ENCODE measurements at regions not wholly inside any gene's neighbourhood (a gene's known extent, or its start where the extent isn't known, plus 50 kb on each side); places are given as distances from the start of the nearest gene placed in this dataset.
"Not testable (repeated sequence)": the region's sequence is repeated elsewhere in the genome, so short reads cannot be mapped to it uniquely, and the experiment has no call there.

GRCh38 chr20:30585244-30585796, 672.1 kb upstream of the DEFB115 start:
- DNase-seq (ENCODE audit: low read depth) = not testable (repeated sequence)

DNA sequence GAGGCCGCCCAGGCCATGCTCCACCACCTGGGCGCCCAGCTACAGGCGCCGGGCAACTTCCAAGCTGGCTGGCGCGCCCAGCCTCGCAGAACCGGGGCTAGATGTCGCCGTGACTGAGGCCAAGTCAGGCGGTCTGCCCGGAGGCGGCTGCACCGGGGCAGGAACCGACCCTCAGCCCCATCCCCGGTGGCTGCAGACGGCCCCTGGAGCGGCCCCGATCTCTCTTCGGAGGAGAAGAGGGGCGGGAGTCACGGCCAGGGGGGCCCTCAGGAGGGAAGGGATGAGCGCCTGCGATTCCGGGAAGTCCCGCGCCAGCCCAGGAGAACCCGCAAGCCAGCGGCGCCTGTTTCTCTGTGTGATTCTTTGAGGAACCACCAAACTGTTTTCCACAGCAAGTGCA, 671.3 kb upstream of the DEFB115 start:
- not testable (repeated sequence) for DNase-seq (ENCODE audit: low read depth)

- no peak for DNase-seq (ENCODE audit: low read depth)
Observed at GRCh38 chr20:30593572-30593971, 663.9 kb upstream of the DEFB115 start.

DNA sequence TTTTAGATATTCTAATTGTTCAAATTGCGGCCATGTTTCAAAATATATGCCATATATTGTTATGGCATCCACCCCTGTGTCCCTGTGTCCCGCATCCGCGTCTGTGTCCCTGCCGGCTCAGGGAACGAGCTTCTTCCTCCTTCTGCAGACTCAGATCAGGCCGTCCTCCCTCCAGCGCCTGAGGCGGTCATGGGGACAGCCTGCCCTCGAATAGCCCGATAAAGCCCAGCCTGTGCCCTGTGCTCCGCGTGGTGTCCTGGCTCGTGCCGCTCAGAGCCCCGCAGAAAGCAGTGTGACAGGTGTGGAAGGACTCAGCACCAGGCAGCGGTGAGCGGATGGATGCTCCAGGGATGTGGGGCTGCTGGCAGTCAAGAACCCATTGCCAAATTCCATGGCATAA, 663.4 kb upstream of the DEFB115 start:
- no peak for DNase-seq (ENCODE audit: low read depth)

DNA sequence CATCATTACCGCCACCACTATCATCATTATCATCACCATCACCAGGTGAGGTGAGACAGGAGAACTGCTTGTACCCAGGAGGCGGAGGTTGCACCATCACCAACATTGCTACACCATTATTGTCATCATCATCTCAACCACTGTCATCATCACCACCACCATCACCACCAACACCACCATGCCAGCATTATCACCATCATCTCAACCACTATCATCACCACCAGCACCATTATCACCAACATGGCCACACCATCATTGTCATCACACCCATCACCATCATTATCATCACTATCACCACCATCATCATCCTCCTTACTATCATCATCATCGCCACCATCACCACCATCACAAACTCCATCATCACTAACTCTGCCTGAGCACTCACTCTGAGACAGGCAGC, 661.8 kb upstream of the DEFB115 start:
- no peak for DNase-seq (ENCODE audit: low read depth)

- DNase-seq (ENCODE audit: low read depth) = not testable (repeated sequence)
Observed at GRCh38 chr20:30597429-30597828, 660.0 kb upstream of the DEFB115 start.

- no peak for DNase-seq (ENCODE audit: low read depth)
Observed at GRCh38 chr20:30598460-30599230, 658.8 kb upstream of the DEFB115 start.

- DNase-seq (ENCODE audit: low read depth) = no peak
Observed at GRCh38 chr20:30599990-30600389, 657.5 kb upstream of the DEFB115 start.

GRCh38 chr20:30601974-30602373, 655.5 kb upstream of the DEFB115 start:
- no peak for DNase-seq (ENCODE audit: low read depth)

- no peak for DNase-seq (ENCODE audit: low read depth)
Observed at GRCh38 chr20:30602424-30602823, 655.0 kb upstream of the DEFB115 start.

- no peak for DNase-seq (ENCODE audit: low read depth)
Observed at GRCh38 chr20:30606990-30607389, 650.5 kb upstream of the DEFB115 start.

DNA sequence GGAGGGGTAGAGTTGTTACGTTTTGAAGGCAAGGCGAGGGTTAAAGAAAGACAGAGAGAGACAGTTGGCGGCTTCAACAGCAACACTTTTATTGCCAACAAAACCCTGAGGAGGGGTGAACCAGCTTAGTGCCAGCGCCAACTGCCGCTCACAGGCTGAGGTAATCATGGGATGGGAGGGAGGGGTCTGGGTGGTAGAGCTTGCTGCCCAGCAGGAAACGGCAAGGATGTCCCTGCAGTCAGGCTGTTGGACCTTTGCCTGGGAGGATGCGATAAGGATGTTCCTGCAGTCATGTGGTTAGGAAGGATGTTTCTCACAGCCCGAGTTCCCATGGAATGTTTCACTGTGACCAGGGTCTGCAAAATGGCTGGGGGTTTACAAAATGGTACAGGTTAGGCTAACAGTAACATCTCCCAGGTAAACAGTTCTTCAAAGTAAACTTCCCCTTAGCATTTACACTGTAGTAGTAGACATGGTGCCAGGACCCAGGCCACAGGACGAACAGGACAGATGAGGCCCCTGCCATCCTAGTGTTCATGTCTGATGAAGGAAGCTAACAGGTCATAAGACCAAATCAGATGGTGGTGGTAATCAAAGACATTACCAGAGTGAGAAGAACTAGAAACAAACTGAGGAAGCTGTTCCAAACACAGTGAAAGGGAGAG, 647.3 kb upstream of the DEFB115 start:
- DNase-seq (ENCODE audit: low read depth) = no peak

- no peak for DNase-seq (ENCODE audit: low read depth)
Observed at GRCh38 chr20:30610751-30611150, 646.7 kb upstream of the DEFB115 start.

DNA sequence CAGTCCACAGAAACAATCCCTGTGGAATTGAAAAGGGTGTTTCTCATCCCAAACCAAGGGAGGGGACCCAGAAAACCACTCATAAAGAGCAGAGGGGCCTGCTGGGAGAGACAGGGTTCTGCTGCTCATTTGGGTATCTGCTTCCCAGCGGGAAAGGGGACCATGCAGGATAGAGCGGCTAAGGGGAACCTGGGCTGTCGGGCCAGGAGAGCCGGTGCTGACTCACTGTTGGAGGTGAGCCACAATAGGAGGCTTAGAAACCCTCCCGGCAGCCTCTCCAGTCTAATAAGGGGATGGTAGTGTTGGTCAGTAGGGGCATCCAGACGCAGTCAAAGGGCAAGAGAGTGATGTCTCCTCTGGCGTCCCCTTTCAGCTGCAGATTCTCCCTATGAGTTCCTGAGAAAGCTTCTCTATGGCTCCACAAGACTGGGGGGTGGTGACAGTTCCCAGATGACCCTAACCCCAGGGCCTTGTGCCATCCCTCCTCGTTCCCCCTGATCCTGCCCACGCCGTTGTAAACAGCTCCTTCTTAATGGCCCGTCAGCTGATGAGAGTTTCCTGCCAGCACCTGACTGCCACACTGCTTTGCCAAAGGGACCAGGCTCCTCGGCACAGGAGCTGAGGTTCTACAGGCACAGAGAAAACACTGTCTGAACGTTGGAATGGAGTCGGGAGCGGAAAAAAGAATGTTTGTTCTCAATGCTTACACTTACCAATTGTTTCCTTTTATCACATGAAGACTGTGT, 646.1 kb upstream of the DEFB115 start:
- no peak for DNase-seq (ENCODE audit: low read depth)

DNA sequence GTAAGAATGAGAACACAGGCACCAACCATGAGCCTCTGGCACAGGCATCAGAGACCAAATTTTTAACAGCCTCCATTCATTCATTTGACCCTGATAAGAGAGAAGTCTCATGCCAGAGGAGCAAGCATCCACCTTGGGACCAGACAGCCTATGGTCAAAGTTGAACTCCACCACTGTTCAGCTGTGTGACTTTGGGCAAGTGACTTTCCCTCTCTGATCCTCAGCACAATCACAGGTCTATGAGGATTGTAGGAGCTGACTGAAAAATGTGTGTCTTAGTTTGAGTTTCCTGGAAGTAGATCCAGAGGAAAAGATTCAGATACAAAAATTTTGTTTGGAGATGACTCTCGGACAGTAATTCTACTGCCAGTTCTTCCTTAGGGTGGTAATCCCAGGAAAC, 645.1 kb upstream of the DEFB115 start:
- DNase-seq (ENCODE audit: low read depth) = no peak

DNA sequence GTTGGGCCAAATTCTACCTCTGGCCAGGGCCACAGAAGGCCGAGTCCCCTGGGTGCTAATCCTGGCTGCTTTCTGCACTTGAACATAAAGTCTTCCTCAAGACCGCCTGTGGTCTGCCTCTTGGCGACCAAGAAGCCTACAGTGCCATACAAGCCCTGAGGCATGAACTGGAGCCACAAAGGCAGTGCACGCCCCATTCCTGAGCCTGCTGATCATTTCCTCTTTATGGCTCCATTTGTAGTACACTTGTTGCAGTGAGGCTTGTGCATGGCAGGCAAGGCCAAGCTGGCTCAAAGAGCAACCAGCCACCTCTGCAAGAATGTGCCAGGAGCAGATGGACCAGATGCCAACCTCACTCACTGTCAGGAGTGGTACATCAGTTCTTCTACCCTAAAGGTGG, 636.1 kb upstream of the DEFB115 start:
- DNase-seq (ENCODE audit: low read depth) = peak; percentile 4

DNA sequence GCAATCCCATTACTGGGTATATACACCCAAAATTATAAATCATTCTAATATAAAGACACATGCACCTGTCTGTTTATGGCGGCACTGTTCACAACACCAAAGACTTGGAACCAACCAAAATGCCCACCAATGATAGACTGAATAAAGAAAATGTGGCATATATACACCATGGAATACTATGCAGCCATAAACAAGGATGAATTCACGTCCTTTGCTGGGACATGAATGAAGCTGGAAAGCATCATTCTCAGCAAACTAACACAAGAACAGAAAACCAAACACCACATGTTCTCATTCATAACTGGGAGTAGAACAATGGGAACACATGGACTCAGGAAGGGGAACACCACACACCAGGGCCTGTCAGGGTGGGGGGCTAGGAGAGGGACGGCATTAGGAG, 633.2 kb upstream of the DEFB115 start:
- DNase-seq (ENCODE audit: low read depth) = not testable (repeated sequence)

GRCh38 chr20:30629376-30629775, 628.1 kb upstream of the DEFB115 start:
- not testable (repeated sequence) for DNase-seq (ENCODE audit: low read depth)

GRCh38 chr20:30630761-30631160, 626.7 kb upstream of the DEFB115 start:
- DNase-seq (ENCODE audit: low read depth) = no peak

DNA sequence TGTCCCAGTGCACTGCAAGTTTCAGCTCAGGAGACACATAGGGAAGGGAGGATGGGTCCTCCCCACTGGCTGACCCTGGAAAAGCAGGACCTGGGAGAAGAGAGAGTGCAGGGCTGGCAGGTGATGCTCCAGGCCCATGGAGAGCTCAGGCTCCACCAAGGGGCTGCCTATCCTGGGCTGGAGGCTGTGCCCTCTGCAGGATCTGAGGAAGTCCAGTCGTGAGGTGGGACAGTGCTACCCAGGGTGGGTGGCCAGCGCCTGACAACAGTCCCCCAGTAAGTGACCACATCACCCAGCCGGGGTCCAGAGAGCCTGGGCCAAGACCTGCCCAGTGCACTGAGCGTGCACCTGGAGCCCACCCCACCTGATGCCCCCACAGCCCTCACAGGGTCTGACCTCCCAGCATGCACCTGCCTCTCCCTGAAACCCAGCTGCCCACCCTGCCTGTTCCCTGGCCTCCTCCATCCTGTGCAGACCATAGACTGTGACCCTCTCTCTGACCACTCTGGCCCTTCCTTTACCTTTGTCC, 626.1 kb upstream of the DEFB115 start:
- not testable (repeated sequence) for DNase-seq (ENCODE audit: low read depth)

GRCh38 chr20:30632773-30633172, 624.7 kb upstream of the DEFB115 start:
- not testable (repeated sequence) for DNase-seq (ENCODE audit: low read depth)

DNA sequence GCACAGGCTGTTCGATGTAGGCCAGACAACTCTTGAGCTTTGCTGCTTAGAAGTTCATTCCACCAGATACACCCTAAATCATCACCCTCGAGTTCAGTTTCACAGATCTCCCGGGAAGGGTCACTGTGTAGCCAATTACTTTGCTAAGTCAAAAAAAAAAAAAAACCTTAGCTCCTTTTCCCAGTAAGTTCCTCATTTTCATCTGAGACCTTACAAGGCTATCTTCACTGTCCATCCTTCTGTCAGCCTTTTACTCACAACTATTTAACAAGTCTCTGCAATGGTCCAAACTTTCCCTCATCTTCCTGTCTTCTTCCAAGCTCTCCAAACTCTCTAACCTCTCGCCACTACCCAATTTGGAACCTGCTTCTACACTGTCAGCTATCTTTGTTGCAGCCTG, 615.9 kb upstream of the DEFB115 start:
- not testable (repeated sequence) for DNase-seq (ENCODE audit: low read depth)

Measured in M059J (cell line).